ENCODE measurements at regions not wholly inside any gene's neighbourhood (a gene's known extent, or its start where the extent isn't known, plus 50 kb on each side); places are given as distances from the start of the nearest gene placed in this dataset.
"Not testable (repeated sequence)": the region's sequence is repeated elsewhere in the genome, so short reads cannot be mapped to it uniquely, and the experiment has no call there.

DNA sequence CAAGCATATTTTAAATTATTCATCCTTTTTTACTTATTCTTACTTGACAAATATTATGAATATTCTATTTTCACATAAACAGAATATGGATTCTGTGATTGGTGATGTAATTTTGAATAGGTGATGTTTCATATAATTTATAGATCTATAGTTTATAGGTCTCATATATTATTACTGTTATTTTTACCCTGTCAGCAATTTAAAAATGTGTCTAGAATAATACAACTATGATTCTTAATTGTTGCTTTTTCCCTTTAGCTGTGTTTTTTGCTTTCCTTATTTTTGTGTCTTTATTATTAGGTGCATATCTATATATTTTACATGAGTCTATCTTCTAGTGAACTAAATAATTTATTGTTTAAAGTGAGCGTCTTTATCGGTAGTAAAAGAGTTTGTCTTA is 226.7 kb upstream of the FSIP2 start:
- Histone ChIP-seq H3K9ac (ENCODE audit: low read depth, low read length) (no peak overlapping the region), H3K27ac (ENCODE audit: low read length) (no peak overlapping the region), H3K36me3 (ENCODE audit: insufficient read depth, low read depth, low read length) (peaks cover 4% of the 10 kb centered on the region; the same call in 1 of the 2 replicates), H3K4me3 (ENCODE audit: low read length) (no peak overlapping the region), H3K9me3 (ENCODE audit: insufficient read depth, low read depth, low read length) (peaks cover 34% of the 10 kb centered on the region), H3K27me3 (ENCODE audit: insufficient read depth, low read length) (no peaks in the 10 kb centered on the region), H3K4me1 (ENCODE audit: insufficient read depth, low read length) (no peaks in the 10 kb centered on the region)

DNA sequence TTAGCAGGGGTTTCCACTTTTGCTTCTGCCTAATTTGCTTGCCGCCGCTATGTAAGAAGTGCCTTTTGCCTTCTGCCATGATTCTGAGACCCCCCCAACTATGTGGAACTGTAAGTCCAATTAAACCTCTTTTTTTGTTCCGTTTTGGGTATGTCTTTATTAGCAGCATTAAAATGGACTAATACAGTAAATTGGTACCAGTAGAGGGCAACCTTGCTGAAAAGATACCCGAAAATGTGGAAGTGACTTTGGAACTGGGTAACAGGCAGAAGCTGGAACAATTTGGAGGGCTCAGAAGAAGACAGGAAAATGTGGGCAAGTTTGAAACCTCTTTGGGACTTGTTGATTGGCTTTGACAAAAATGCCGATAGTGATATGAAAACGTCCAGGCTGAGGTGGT is 216.1 kb upstream of the FSIP2 start:
- H3K4me1 ChIP-seq (ENCODE audit: insufficient read depth, low read length), result no peaks in the 10 kb centered on the region
- no peak overlapping the region for H3K9ac ChIP-seq (ENCODE audit: low read depth, low read length)
- no peaks in the 10 kb centered on the region for H3K27me3 ChIP-seq (ENCODE audit: insufficient read depth, low read length)
- no peaks in the 10 kb centered on the region for H3K9me3 ChIP-seq (ENCODE audit: insufficient read depth, low read depth, low read length)
- H3K36me3 ChIP-seq (ENCODE audit: insufficient read depth, low read depth, low read length), result no peaks in the 10 kb centered on the region
- no peak overlapping the region for H3K27ac ChIP-seq (ENCODE audit: low read length)
- no peak overlapping the region for H3K4me3 ChIP-seq (ENCODE audit: low read length)

- H3K27me3 ChIP-seq (ENCODE audit: insufficient read depth, low read length); H3K9me3 ChIP-seq (ENCODE audit: insufficient read depth, low read depth, low read length); H3K4me3 ChIP-seq (ENCODE audit: low read length); H3K27ac ChIP-seq (ENCODE audit: low read length); H3K9ac ChIP-seq (ENCODE audit: low read depth, low read length); H3K4me1 ChIP-seq (ENCODE audit: insufficient read depth, low read length); H3K36me3 ChIP-seq (ENCODE audit: insufficient read depth, low read depth, low read length): not testable (repeated sequence)
These were observed 214.4 kb upstream of the FSIP2 start for GRCh38 chr2:185524242-185524641.

GRCh38 chr2:185526161-185526560 is 212.4 kb upstream of the FSIP2 start:
- Histone ChIP-seq H3K27me3 (ENCODE audit: insufficient read depth, low read length) (no peaks in the 10 kb centered on the region), H3K4me1 (ENCODE audit: insufficient read depth, low read length) (no peaks in the 10 kb centered on the region), H3K9ac (ENCODE audit: low read depth, low read length) (no peak overlapping the region)

DNA sequence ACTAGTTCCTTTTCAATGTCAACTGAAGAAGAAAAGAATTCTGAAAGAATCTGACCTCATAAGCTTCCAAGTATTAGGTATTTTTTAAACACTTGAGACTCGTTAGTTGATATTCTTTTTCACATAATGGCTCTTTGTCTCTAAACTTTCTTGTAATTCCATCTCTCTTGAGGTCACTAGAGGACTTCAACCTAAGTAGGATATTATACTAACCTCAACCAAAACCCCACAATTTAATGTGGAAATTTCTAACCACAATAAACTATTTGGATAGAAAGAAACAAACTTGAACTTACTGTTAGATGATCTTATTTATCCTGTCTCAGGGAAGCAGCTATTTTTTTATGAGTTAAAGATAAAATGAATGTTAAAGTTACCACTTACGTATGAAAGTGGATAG is 206.9 kb upstream of the FSIP2 start:
- no peaks in the 10 kb centered on the region for H3K36me3 ChIP-seq (ENCODE audit: insufficient read depth, low read depth, low read length)

More at GRCh38 chr2:185526161-185526560, 212.4 kb upstream of the FSIP2 start:
- H3K27ac ChIP-seq (ENCODE audit: low read length), result no peak overlapping the region
- H3K36me3 ChIP-seq (ENCODE audit: insufficient read depth, low read depth, low read length), result no peaks in the 10 kb centered on the region
- no peak overlapping the region for H3K4me3 ChIP-seq (ENCODE audit: low read length)
- no peaks in the 10 kb centered on the region for H3K9me3 ChIP-seq (ENCODE audit: insufficient read depth, low read depth, low read length)

GRCh38 chr2:185537689-185538088 is 200.9 kb upstream of the FSIP2 start:
- Histone ChIP-seq H3K9ac (ENCODE audit: low read depth, low read length) (no peak overlapping the region), H3K9me3 (ENCODE audit: insufficient read depth, low read depth, low read length) (no peaks in the 10 kb centered on the region), H3K27me3 (ENCODE audit: insufficient read depth, low read length) (no peaks in the 10 kb centered on the region), H3K4me1 (ENCODE audit: insufficient read depth, low read length) (peaks cover 15% of the 10 kb centered on the region; the same call in 1 of the 2 replicates), H3K36me3 (ENCODE audit: insufficient read depth, low read depth, low read length) (no peaks in the 10 kb centered on the region), H3K27ac (ENCODE audit: low read length) (no peak overlapping the region), H3K4me3 (ENCODE audit: low read length) (no peak overlapping the region)

More for the DNA sequence above, 206.9 kb upstream of the FSIP2 start:
- Histone ChIP-seq H3K9me3 (ENCODE audit: insufficient read depth, low read depth, low read length) (no peaks in the 10 kb centered on the region), H3K4me3 (ENCODE audit: low read length) (no peak overlapping the region), H3K4me1 (ENCODE audit: insufficient read depth, low read length) (no peaks in the 10 kb centered on the region; the same call in 1 of the 2 replicates), H3K27me3 (ENCODE audit: insufficient read depth, low read length) (no peaks in the 10 kb centered on the region), H3K27ac (ENCODE audit: low read length) (no peak overlapping the region), H3K9ac (ENCODE audit: low read depth, low read length) (no peak overlapping the region)

GRCh38 chr2:185567196-185567595 is 171.4 kb upstream of the FSIP2 start:
- H3K4me1 ChIP-seq (ENCODE audit: insufficient read depth, low read length), result no peaks in the 10 kb centered on the region
- no peak overlapping the region for H3K4me3 ChIP-seq (ENCODE audit: low read length)
- no peak overlapping the region for H3K9ac ChIP-seq (ENCODE audit: low read depth, low read length)
- H3K9me3 ChIP-seq (ENCODE audit: insufficient read depth, low read depth, low read length), result no peaks in the 10 kb centered on the region; the same call in 1 of the 2 replicates
- no peaks in the 10 kb centered on the region for H3K36me3 ChIP-seq (ENCODE audit: insufficient read depth, low read depth, low read length)
- no peaks in the 10 kb centered on the region for H3K27me3 ChIP-seq (ENCODE audit: insufficient read depth, low read length)
- no peak overlapping the region for H3K27ac ChIP-seq (ENCODE audit: low read length)

DNA sequence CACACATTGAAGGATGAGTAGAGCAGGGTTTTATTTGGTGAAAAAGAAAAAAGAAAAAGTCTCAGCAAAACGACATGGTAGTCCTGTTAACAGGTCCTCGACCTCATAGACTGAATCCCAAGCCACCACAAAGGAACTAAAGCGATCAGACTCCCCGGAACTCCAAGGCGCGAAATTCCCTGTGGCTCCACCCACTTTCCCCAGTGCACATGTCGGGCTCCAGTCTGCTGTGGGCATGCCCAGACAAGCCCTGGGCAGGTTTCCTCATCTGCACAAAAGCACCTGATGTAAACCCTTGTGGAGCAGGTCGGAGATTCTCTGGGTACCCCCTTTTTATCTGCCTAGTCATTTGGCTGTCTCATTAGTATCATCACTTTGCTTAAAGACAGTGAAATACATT is 170.7 kb upstream of the FSIP2 start:
- Histone ChIP-seq H3K4me3 (ENCODE audit: low read length) (no peak overlapping the region), H3K4me1 (ENCODE audit: insufficient read depth, low read length) (no peaks in the 10 kb centered on the region), H3K27me3 (ENCODE audit: insufficient read depth, low read length) (no peaks in the 10 kb centered on the region)

DNA sequence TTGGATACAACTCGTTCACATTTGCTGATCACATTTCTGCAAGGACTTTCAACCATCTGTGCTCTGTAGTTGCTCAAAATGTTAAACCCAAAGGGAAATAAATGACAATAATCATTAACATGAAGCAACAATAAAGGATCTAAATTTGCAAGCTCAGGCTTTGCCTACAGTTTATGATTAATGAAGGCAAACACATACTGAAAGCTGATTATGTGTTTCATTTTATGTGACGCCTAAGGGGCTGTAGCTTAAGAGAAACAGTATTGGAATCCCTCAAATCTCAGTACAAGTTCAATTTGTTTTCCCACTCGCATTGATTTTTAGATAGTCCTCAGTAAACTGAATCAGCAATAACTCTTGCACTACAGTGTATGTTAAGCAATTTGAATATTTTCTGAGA is 160.3 kb upstream of the FSIP2 start:
- Histone ChIP-seq H3K27me3 (ENCODE audit: insufficient read depth, low read length) (no peaks in the 10 kb centered on the region), H3K4me1 (ENCODE audit: insufficient read depth, low read length) (peaks cover 5% of the 10 kb centered on the region; the same call in 1 of the 2 replicates), H3K9me3 (ENCODE audit: insufficient read depth, low read depth, low read length) (no peaks in the 10 kb centered on the region), H3K9ac (ENCODE audit: low read depth, low read length) (no peak overlapping the region), H3K36me3 (ENCODE audit: insufficient read depth, low read depth, low read length) (no peaks in the 10 kb centered on the region), H3K4me3 (ENCODE audit: low read length) (no peak overlapping the region), H3K27ac (ENCODE audit: low read length) (no peak overlapping the region)

More for the DNA sequence above, 170.7 kb upstream of the FSIP2 start:
- Histone ChIP-seq H3K36me3 (ENCODE audit: insufficient read depth, low read depth, low read length) (no peaks in the 10 kb centered on the region), H3K27ac (ENCODE audit: low read length) (no peak overlapping the region), H3K9ac (ENCODE audit: low read depth, low read length) (no peak overlapping the region), H3K9me3 (ENCODE audit: insufficient read depth, low read depth, low read length) (no peaks in the 10 kb centered on the region; the same call in 1 of the 2 replicates)

- Histone ChIP-seq H3K9me3 (ENCODE audit: insufficient read depth, low read depth, low read length) (peaks cover 22% of the 10 kb centered on the region), H3K4me3 (ENCODE audit: low read length) (no peak overlapping the region), H3K27me3 (ENCODE audit: insufficient read depth, low read length) (no peaks in the 10 kb centered on the region), H3K9ac (ENCODE audit: low read depth, low read length) (no peak overlapping the region), H3K4me1 (ENCODE audit: insufficient read depth, low read length) (peaks cover 5% of the 10 kb centered on the region; the same call in 1 of the 2 replicates), H3K27ac (ENCODE audit: low read length) (no peak overlapping the region), H3K36me3 (ENCODE audit: insufficient read depth, low read depth, low read length) (no peaks in the 10 kb centered on the region)
These were observed 155.4 kb upstream of the FSIP2 start for GRCh38 chr2:185583058-185583816.

- not testable (repeated sequence) for H3K36me3 ChIP-seq (ENCODE audit: insufficient read depth, low read depth, low read length); H3K4me1 ChIP-seq (ENCODE audit: insufficient read depth, low read length); H3K4me3 ChIP-seq (ENCODE audit: low read length); H3K27me3 ChIP-seq (ENCODE audit: insufficient read depth, low read length); H3K27ac ChIP-seq (ENCODE audit: low read length); H3K9ac ChIP-seq (ENCODE audit: low read depth, low read length)
- peaks cover 22% of the 10 kb centered on the region for H3K9me3 ChIP-seq (ENCODE audit: insufficient read depth, low read depth, low read length)
These were observed 153.4 kb upstream of the FSIP2 start for GRCh38 chr2:185585165-185585564.

- not testable (repeated sequence) for H3K27me3 ChIP-seq (ENCODE audit: insufficient read depth, low read length); H3K4me1 ChIP-seq (ENCODE audit: insufficient read depth, low read length); H3K9ac ChIP-seq (ENCODE audit: low read depth, low read length)
These were observed 147.3 kb upstream of the FSIP2 start for GRCh38 chr2:185591276-185591675.

More at GRCh38 chr2:185591276-185591675, 147.3 kb upstream of the FSIP2 start:
- not testable (repeated sequence) for H3K36me3 ChIP-seq (ENCODE audit: insufficient read depth, low read depth, low read length); H3K9me3 ChIP-seq (ENCODE audit: insufficient read depth, low read depth, low read length); H3K4me3 ChIP-seq (ENCODE audit: low read length); H3K27ac ChIP-seq (ENCODE audit: low read length)

All from iPS-20b (cell line).